ENCODE measurements at regions not wholly inside any gene's neighbourhood (a gene's known extent, or its start where the extent isn't known, plus 50 kb on each side); places are given as distances from the start of the nearest gene placed in this dataset.
"Not testable (repeated sequence)": the region's sequence is repeated elsewhere in the genome, so short reads cannot be mapped to it uniquely, and the experiment has no call there.

DNA sequence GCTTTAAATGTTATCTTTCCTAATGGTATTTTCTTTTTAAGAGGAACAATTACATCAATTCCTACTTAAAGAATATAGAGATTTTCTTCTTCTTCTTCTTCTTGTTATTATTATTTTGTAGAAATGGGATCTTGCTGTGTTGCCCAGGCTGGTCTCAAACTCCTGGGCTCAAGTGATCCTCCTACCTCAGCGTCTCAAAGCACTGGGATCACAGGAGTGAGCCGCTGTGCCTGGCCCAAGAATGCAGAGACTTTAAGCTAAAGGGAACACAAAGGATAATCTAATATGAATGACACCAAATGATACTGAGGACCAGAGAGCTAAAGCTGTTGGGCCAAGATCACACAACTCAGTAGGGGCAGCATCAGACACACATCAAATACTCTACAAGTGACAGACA lies 87.4 kb upstream of the FOXQ1 start:
- Histone ChIP-seq H3K36me3 (ENCODE audit: control insufficient read depth, insufficient read depth, low read length) (no peaks in the 10 kb centered on the region), H3K4me1 (ENCODE audit: control insufficient read depth, insufficient read depth, low read length, poor library complexity, severe bottlenecking) (no peaks in the 10 kb centered on the region), H3K9me3 (ENCODE audit: control insufficient read depth, low read length) (no peaks in the 10 kb centered on the region), H3K27ac (ENCODE audit: insufficient read depth, low read length, poor library complexity, severe bottlenecking) (no peak overlapping the region), H3K4me3 (ENCODE audit: insufficient read depth, low read depth, low read length, poor library complexity, severe bottlenecking) (no peak overlapping the region), H3K27me3 (replicated peaks; ENCODE audit: control insufficient read depth, insufficient read depth, low read length, poor library complexity, severe bottlenecking) (no peaks in the 10 kb centered on the region)
- no peak for DNase-seq

DNA sequence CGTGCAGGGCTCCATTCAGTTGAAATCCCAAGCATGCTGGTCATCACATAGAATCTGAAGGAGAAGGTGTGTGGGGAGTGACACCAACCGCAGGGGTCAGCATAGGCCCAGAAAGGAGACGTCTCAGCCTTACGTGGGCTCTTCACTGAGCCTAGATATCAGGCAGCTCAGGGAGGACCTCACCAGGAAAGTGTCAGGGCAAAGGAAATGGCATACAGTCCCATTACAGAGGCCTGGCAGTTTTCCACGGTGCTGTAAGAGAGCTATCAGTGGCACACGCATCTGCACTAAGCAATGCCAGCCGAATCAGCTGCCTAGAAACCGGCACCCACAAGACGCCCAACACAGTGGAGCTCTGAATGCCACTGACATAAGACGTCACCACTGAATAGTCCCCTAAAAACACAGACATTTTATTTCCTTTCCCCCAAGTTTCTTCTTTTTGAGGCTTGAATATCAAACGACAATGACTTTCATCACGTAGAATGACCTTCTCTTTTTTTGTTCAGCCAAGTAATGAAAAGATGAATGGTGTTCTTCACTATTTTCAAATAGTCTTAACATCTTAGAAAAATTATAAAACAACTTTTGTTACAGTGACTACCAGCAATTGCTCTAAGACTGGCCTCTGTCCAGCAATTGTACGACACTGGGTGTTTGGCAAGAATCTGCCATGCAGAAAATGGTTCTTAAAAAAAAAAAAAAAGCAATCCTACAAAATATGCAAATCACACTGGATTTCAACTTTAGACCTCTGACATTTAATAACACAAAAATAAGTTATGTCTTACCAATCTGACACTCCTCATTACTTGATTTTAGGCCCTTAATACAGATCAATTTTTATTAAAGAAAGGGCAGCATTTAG lies 88.9 kb upstream of the FOXQ1 start:
- H3K36me3 ChIP-seq (ENCODE audit: control insufficient read depth, insufficient read depth, low read length): no peaks in the 10 kb centered on the region
- H3K4me1 ChIP-seq (ENCODE audit: control insufficient read depth, insufficient read depth, low read length, poor library complexity, severe bottlenecking): no peaks in the 10 kb centered on the region
- H3K27ac ChIP-seq (ENCODE audit: insufficient read depth, low read length, poor library complexity, severe bottlenecking): no peak overlapping the region
- no peaks in the 10 kb centered on the region for H3K9me3 ChIP-seq (ENCODE audit: control insufficient read depth, low read length)
- DNase-seq: no peak
- no peak overlapping the region for H3K4me3 ChIP-seq (ENCODE audit: insufficient read depth, low read depth, low read length, poor library complexity, severe bottlenecking)
- H3K27me3 ChIP-seq (replicated peaks; ENCODE audit: control insufficient read depth, insufficient read depth, low read length, poor library complexity, severe bottlenecking): no peaks in the 10 kb centered on the region

DNA sequence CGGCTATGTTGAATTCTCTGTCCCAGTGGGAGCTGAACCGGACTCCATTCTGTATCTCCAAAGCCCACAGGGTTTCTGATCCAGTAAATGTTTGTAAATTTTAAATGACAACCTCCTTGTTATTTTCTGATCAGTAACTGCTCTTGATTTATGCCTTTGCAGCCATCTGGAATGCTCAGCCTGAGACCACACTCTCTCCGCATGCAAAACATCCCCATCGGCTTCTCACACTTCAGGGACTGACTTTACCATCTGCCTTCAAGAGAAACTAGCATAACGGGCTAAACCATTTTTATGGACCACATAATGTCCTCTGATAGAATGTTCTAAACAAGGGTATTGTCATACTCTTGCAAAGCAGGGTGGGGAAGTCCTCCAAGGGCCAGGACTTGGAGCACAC lies 94.5 kb upstream of the FOXQ1 start:
- H3K4me3 ChIP-seq (ENCODE audit: insufficient read depth, low read depth, low read length, poor library complexity, severe bottlenecking): no peak overlapping the region
- DNase-seq: no peak
- H3K36me3 ChIP-seq (ENCODE audit: control insufficient read depth, insufficient read depth, low read length): no peaks in the 10 kb centered on the region
- H3K9me3 ChIP-seq (ENCODE audit: control insufficient read depth, low read length): no peaks in the 10 kb centered on the region
- no peaks in the 10 kb centered on the region for H3K27me3 ChIP-seq (replicated peaks; ENCODE audit: control insufficient read depth, insufficient read depth, low read length, poor library complexity, severe bottlenecking)
- H3K27ac ChIP-seq (ENCODE audit: insufficient read depth, low read length, poor library complexity, severe bottlenecking): no peak overlapping the region
- no peaks in the 10 kb centered on the region for H3K4me1 ChIP-seq (ENCODE audit: control insufficient read depth, insufficient read depth, low read length, poor library complexity, severe bottlenecking)

DNA sequence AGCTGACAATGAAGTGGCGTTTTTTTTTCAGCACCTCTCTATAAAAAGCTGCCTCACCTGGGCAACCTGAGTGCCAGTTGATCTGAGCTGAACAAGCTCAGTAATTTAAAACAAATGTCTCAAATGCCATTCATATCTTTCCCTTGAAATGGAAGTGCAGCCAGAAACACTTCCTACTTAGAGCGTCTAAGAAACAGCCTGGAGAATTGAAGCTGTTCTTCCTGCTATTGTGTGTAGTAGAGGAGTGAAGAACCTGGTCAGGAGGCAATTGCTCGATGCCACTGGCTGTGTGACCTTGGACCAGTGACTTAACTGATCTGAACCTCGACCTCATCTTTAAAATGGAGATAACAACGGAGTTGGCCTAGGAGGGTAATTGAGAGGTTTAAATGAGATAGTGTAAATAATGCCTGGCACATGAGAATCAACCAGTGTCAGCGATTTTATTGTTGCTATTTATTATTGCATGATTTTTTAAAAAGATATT lies 95.4 kb upstream of the FOXQ1 start:
- no peaks in the 10 kb centered on the region for H3K27me3 ChIP-seq (replicated peaks; ENCODE audit: control insufficient read depth, insufficient read depth, low read length, poor library complexity, severe bottlenecking)
- H3K9me3 ChIP-seq (ENCODE audit: control insufficient read depth, low read length): no peaks in the 10 kb centered on the region
- H3K36me3 ChIP-seq (ENCODE audit: control insufficient read depth, insufficient read depth, low read length): no peaks in the 10 kb centered on the region
- H3K27ac ChIP-seq (ENCODE audit: insufficient read depth, low read length, poor library complexity, severe bottlenecking): no peak overlapping the region
- no peaks in the 10 kb centered on the region for H3K4me1 ChIP-seq (ENCODE audit: control insufficient read depth, insufficient read depth, low read length, poor library complexity, severe bottlenecking)
- DNase-seq: no peak
- no peak overlapping the region for H3K4me3 ChIP-seq (ENCODE audit: insufficient read depth, low read depth, low read length, poor library complexity, severe bottlenecking)

DNA sequence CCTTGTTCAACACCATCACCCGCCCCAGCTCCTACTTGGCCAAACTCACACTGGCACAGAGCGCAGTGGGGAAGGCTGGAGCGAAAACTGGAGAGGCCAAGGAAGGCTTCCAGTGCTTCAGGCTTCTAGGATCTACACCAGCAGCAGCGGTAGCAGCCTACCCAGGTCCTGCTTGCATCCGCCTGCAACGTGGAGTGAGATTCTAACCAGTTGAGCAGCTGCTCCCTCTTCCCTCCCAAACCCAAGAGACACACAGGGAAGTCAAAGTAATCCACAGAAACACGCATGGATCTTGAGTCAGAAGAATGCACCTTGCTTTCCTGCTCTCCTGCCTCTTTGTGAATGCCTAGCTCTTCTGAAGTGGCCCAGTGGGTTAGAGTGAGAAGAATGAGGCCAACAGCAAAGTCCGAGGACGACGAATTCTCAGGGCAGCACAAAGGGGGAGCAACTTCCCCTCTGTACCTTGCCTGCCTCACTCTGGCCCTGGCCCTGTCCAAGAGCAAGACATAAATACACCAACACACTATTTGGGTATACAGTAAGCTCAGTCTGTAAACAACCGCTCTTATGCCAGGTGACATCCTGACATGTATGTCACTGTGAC lies 95.9 kb upstream of the FOXQ1 start:
- DNase-seq: no peak
- no peaks in the 10 kb centered on the region for H3K4me1 ChIP-seq (ENCODE audit: control insufficient read depth, insufficient read depth, low read length, poor library complexity, severe bottlenecking)
- H3K27me3 ChIP-seq (replicated peaks; ENCODE audit: control insufficient read depth, insufficient read depth, low read length, poor library complexity, severe bottlenecking): no peaks in the 10 kb centered on the region
- no peaks in the 10 kb centered on the region for H3K36me3 ChIP-seq (ENCODE audit: control insufficient read depth, insufficient read depth, low read length)
- no peak overlapping the region for H3K27ac ChIP-seq (ENCODE audit: insufficient read depth, low read length, poor library complexity, severe bottlenecking)
- no peaks in the 10 kb centered on the region for H3K9me3 ChIP-seq (ENCODE audit: control insufficient read depth, low read length)
- no peak overlapping the region for H3K4me3 ChIP-seq (ENCODE audit: insufficient read depth, low read depth, low read length, poor library complexity, severe bottlenecking)

DNA sequence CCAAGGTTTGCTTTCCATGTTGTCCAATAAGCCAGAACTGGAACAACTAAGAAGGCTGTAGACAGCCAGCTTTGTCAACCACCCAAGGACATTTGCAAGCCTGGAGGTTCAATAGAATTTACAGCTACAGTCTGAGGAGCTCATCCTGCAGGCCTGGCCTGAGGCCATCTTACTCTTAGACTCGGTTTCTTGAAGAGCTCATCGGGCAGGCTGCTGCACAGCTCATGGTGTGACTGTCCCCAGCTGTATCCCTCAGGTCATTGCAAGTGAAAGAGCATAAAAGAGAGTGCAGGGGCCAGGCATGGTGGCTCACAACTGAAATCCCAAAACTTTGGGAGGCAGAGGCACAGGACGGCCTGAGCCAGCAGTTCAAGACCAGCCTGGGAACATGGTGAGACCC lies 96.9 kb upstream of the FOXQ1 start:
- H3K4me1 ChIP-seq (ENCODE audit: control insufficient read depth, insufficient read depth, low read length, poor library complexity, severe bottlenecking): no peaks in the 10 kb centered on the region

DNA sequence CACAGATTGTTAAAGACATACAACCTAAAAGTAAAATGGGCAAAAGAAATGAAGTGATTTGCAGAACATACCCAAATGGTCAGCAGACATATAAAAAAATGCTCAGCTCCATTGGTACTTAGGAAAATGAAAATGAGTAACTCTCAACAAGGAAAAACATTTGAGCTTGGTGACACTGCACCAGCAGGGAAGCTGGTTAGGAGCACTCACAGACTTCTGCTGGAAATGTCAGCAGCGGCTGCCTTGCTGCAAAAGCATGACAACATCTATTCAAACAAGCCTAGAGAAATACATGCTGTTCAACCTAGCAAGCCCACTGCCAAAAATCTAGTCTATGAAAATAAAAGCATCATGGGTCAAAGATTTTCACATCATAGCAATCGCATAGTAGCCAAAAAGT lies 99.0 kb upstream of the FOXQ1 start:
- Histone ChIP-seq H3K27me3 (replicated peaks; ENCODE audit: control insufficient read depth, insufficient read depth, low read length, poor library complexity, severe bottlenecking) (no peaks in the 10 kb centered on the region), H3K27ac (ENCODE audit: insufficient read depth, low read length, poor library complexity, severe bottlenecking) (no peak overlapping the region), H3K4me3 (ENCODE audit: insufficient read depth, low read depth, low read length, poor library complexity, severe bottlenecking) (no peak overlapping the region), H3K9me3 (ENCODE audit: control insufficient read depth, low read length) (no peaks in the 10 kb centered on the region), H3K36me3 (ENCODE audit: control insufficient read depth, insufficient read depth, low read length) (no peaks in the 10 kb centered on the region), H3K4me1 (ENCODE audit: control insufficient read depth, insufficient read depth, low read length, poor library complexity, severe bottlenecking) (no peaks in the 10 kb centered on the region)
- no peak for DNase-seq

More for the DNA sequence above, 96.9 kb upstream of the FOXQ1 start:
- Histone ChIP-seq H3K27me3 (replicated peaks; ENCODE audit: control insufficient read depth, insufficient read depth, low read length, poor library complexity, severe bottlenecking) (no peaks in the 10 kb centered on the region), H3K27ac (ENCODE audit: insufficient read depth, low read length, poor library complexity, severe bottlenecking) (no peak overlapping the region), H3K36me3 (ENCODE audit: control insufficient read depth, insufficient read depth, low read length) (no peaks in the 10 kb centered on the region), H3K9me3 (ENCODE audit: control insufficient read depth, low read length) (no peaks in the 10 kb centered on the region), H3K4me3 (ENCODE audit: insufficient read depth, low read depth, low read length, poor library complexity, severe bottlenecking) (no peak overlapping the region)
- no peak for DNase-seq

DNA sequence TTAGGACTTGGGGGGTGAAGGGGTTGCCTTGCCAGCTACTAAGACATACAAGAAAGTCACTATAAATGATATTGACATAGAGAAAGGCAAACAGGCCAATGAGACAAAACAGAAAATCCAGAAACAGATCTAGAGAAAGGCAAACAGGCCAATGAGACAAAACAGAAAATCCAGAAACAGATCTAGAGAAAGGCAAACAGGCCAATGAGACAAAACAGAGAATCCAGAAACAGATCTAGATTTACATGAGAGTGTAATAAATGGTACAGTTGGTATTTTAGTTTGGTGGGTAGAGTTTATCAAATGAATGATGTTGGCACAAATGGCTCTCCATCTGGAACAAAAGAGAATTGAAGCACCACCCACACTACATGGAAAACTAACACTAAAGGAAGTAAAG lies 99.8 kb upstream of the FOXQ1 start:
- not testable (repeated sequence) for H3K27ac ChIP-seq (ENCODE audit: insufficient read depth, low read length, poor library complexity, severe bottlenecking); H3K4me1 ChIP-seq (ENCODE audit: control insufficient read depth, insufficient read depth, low read length, poor library complexity, severe bottlenecking); DNase-seq; H3K4me3 ChIP-seq (ENCODE audit: insufficient read depth, low read depth, low read length, poor library complexity, severe bottlenecking); H3K27me3 ChIP-seq (replicated peaks; ENCODE audit: control insufficient read depth, insufficient read depth, low read length, poor library complexity, severe bottlenecking); H3K9me3 ChIP-seq (ENCODE audit: control insufficient read depth, low read length); H3K36me3 ChIP-seq (ENCODE audit: control insufficient read depth, insufficient read depth, low read length)

DNA sequence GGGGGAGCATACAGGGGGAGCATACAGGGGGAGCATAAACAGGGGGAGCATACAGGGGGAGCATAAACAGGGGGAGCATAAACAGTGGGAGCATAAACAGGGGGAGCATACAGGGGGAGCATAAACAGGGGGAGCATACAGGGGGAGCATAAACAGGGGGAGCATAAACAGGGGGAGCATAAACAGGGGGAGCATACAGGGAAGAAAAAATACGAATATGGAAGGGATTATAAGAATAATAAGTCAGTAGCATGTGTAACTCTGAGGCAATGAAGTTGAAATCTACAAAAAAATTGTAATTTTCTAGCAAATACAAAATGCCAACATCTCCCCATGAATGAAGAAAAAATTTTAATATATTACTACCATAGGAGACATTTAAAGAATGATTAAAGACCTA lies 101.3 kb upstream of the FOXQ1 start:
- DNase-seq; H3K27ac ChIP-seq (ENCODE audit: insufficient read depth, low read length, poor library complexity, severe bottlenecking); H3K36me3 ChIP-seq (ENCODE audit: control insufficient read depth, insufficient read depth, low read length): not testable (repeated sequence)

DNA sequence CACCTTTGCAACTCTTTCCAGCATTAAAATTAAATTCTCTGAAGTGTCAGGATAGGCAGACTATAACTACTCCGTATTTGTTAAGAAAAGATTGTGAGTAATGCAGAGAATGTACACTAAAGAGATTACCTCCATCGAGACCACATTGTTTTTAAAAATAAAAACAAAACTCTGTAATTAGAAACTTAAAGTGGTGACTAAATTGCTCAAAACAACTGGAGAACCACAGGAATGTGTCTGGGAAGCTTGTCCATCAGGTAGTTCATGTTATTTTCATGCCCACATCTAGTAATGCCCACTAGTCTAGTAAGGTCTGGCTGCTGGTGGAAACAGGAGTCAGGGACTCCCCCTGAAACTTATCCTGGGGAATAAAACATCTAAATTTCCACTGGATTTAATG lies 103.0 kb upstream of the FOXQ1 start:
- H3K36me3 ChIP-seq (ENCODE audit: control insufficient read depth, insufficient read depth, low read length): no peaks in the 10 kb centered on the region
- no peak for DNase-seq
- H3K27me3 ChIP-seq (replicated peaks; ENCODE audit: control insufficient read depth, insufficient read depth, low read length, poor library complexity, severe bottlenecking): no peaks in the 10 kb centered on the region
- no peak overlapping the region for H3K27ac ChIP-seq (ENCODE audit: insufficient read depth, low read length, poor library complexity, severe bottlenecking)
- H3K9me3 ChIP-seq (ENCODE audit: control insufficient read depth, low read length): no peaks in the 10 kb centered on the region
- no peak overlapping the region for H3K4me3 ChIP-seq (ENCODE audit: insufficient read depth, low read depth, low read length, poor library complexity, severe bottlenecking)
- H3K4me1 ChIP-seq (ENCODE audit: control insufficient read depth, insufficient read depth, low read length, poor library complexity, severe bottlenecking): no peaks in the 10 kb centered on the region

More for the DNA sequence above, 101.3 kb upstream of the FOXQ1 start:
- not testable (repeated sequence) for H3K4me1 ChIP-seq (ENCODE audit: control insufficient read depth, insufficient read depth, low read length, poor library complexity, severe bottlenecking); H3K9me3 ChIP-seq (ENCODE audit: control insufficient read depth, low read length); H3K4me3 ChIP-seq (ENCODE audit: insufficient read depth, low read depth, low read length, poor library complexity, severe bottlenecking); H3K27me3 ChIP-seq (replicated peaks; ENCODE audit: control insufficient read depth, insufficient read depth, low read length, poor library complexity, severe bottlenecking)

All from effector memory CD4-positive, alpha-beta T cell (primary cell).